ENCODE measurements at regions not wholly inside any gene's neighbourhood (a gene's known extent, or its start where the extent isn't known, plus 50 kb on each side); places are given as distances from the start of the nearest gene placed in this dataset.

DNA sequence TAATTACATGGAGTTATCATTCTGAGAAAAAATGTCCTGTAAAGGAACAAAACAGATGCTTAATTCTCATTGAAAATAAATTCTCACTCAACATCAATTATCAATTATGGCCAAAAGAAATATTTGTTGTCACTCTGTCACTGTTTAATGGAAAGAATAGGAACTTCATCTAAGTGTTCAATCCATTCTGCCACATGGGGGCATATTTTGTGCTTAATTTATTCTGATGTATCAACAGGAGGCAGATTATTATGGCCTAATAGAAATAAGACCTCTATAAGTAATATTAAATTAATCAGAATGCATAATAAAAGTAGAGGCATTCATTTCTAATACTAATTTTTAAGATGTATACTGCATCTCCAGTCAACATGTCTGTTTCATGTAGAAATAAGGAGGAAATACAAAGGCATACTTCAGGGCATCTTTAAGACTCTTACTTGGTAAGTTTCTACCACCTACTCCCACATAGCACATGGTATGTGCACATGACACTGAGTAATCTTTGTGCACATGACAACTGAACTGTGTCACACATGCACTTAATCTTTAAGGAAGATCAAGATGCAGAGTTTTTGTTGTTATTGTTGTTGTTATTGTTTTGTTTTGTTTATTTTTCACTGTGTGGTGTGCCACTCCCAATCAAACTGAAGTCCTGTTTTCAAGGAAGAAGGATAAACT, 420.4 kb upstream of the SEMA3A start:
- no peaks in the 10 kb centered on the region for H3K9me3 ChIP-seq (ENCODE audit: low read length)
- H3K4me1 ChIP-seq (ENCODE audit: insufficient read depth, low read length, poor library complexity, severe bottlenecking): no peaks in the 10 kb centered on the region
- no peak overlapping the region for H3K27ac ChIP-seq (ENCODE audit: low read depth, low read length, poor library complexity, severe bottlenecking)
- no peaks in the 10 kb centered on the region for H3K9me2 ChIP-seq (ENCODE audit: insufficient read depth, low read length)
- BruUV-seq (replicated peaks): no TSS peak
- ChIA-PET POLR2A (no interaction called here), CTCF (ENCODE audit: unreplicated experiment) (no interaction called here)
- no peak overlapping the region for H3K4me2 ChIP-seq (ENCODE audit: low read length)
- intact Hi-C loops (cut with micrococcal nuclease; ENCODE audit: unreplicated experiment): no loop called here
- H4K20me1 ChIP-seq (ENCODE audit: insufficient read depth, low read length): no peaks in the 10 kb centered on the region
- TF ChIP-seq EZH2phosphoT487 (IDR thresholded peaks at IDR 0.05; ENCODE audit: borderline replicate concordance, low read depth, low read length): no peak
- TF ChIP-seq, protein P1, sequence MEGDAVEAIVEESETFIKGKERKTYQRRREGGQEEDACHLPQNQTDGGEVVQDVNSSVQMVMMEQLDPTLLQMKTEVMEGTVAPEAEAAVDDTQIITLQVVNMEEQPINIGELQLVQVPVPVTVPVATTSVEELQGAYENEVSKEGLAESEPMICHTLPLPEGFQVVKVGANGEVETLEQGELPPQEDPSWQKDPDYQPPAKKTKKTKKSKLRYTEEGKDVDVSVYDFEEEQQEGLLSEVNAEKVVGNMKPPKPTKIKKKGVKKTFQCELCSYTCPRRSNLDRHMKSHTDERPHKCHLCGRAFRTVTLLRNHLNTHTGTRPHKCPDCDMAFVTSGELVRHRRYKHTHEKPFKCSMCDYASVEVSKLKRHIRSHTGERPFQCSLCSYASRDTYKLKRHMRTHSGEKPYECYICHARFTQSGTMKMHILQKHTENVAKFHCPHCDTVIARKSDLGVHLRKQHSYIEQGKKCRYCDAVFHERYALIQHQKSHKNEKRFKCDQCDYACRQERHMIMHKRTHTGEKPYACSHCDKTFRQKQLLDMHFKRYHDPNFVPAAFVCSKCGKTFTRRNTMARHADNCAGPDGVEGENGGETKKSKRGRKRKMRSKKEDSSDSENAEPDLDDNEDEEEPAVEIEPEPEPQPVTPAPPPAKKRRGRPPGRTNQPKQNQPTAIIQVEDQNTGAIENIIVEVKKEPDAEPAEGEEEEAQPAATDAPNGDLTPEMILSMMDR (conservative IDR thresholded peaks at IDR 0.05; ENCODE audit: low read length): 0 out of 2 replicates have a peak, but pooled peaks have one; percentile 13
- H3K4me3 ChIP-seq (ENCODE audit: low read depth, low read length, poor library complexity, severe bottlenecking): no peak overlapping the region
- DNase-seq (ENCODE audit: low spot score): no peak
- H2AFZ ChIP-seq (ENCODE audit: low read length): no peak overlapping the region
- H3K79me2 ChIP-seq (ENCODE audit: insufficient read depth, low read depth, low read length): no peaks in the 10 kb centered on the region
- H3K36me3 ChIP-seq (ENCODE audit: insufficient read depth, low read length): no peaks in the 10 kb centered on the region

DNA sequence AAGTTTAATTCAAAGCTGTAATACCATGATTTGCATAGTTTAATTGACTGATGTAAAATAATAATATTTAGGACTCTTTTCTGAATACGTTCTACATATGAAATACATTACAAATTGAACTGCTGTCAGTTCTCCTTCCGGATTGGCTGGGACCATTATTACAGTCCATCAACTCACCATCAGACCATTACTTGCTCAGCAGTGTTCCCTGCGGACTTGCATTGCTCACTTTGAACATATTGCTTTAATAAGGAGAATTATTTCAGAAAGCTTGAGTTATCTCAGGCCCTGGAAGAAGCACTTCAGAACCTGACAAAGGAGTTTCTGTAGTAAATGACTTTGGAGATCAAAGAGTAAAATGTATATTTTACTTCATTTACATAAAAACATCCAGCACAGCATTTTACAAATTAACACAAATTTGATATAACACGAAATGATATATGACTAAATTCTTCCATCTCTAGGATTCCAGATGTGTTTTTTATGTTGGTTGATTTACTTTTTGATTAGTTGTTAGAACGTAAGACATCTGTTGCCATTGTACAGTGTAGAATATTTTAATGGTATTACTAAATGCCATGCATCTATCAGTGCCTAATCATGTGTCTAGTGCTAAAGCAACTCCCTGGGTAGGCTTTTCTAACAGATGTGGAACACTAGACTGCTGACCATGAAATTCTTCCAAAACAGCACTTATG, 418.5 kb upstream of the SEMA3A start:
- TF ChIP-seq, protein P1 (conservative IDR thresholded peaks at IDR 0.05; ENCODE audit: low read length): no peak
- no peak for TF ChIP-seq EZH2phosphoT487 (IDR thresholded peaks at IDR 0.05; ENCODE audit: borderline replicate concordance, low read depth, low read length)
- no peaks in the 10 kb centered on the region for H3K36me3 ChIP-seq (ENCODE audit: insufficient read depth, low read length)
- H2AFZ ChIP-seq (ENCODE audit: low read length): no peak overlapping the region
- no peaks in the 10 kb centered on the region for H4K20me1 ChIP-seq (ENCODE audit: insufficient read depth, low read length)
- ChIA-PET POLR2A (no interaction called here), CTCF (ENCODE audit: unreplicated experiment) (no interaction called here)
- H3K4me1 ChIP-seq (ENCODE audit: insufficient read depth, low read length, poor library complexity, severe bottlenecking): no peaks in the 10 kb centered on the region
- no peaks in the 10 kb centered on the region for H3K9me3 ChIP-seq (ENCODE audit: low read length)
- no TSS peak for BruUV-seq (replicated peaks)
- H3K9me2 ChIP-seq (ENCODE audit: insufficient read depth, low read length): no peaks in the 10 kb centered on the region
- H3K4me2 ChIP-seq (ENCODE audit: low read length): no peak overlapping the region
- no peak overlapping the region for H3K4me3 ChIP-seq (ENCODE audit: low read depth, low read length, poor library complexity, severe bottlenecking)
- intact Hi-C loops (cut with micrococcal nuclease; ENCODE audit: unreplicated experiment): no loop called here
- H3K79me2 ChIP-seq (ENCODE audit: insufficient read depth, low read depth, low read length): no peaks in the 10 kb centered on the region
- no peak overlapping the region for H3K27ac ChIP-seq (ENCODE audit: low read depth, low read length, poor library complexity, severe bottlenecking)
- DNase-seq (ENCODE audit: low spot score): no peak

DNA sequence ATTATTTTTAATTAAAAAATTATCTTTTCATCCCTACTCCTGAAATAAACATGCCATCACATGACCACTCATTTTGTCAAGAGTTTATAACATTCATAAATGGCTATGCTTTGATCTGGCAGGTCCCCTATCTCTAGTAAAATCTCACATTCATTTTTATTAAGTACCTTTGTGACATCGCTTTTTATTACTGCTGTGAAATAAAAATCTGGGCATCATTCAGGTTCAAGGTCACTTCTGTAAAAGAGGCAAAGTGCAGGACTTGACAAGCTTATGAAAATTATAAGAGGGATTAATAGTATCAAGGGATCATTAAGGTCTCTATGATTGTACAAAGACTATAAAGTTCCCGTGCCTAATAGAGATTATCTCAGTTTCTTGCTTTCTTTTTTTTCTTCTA, 416.8 kb upstream of the SEMA3A start:
- CTCF ChIA-PET (ENCODE audit: unreplicated experiment): no interaction called here
- H3K4me3 ChIP-seq (ENCODE audit: low read depth, low read length, poor library complexity, severe bottlenecking): no peak overlapping the region
- no peaks in the 10 kb centered on the region for H3K79me2 ChIP-seq (ENCODE audit: insufficient read depth, low read depth, low read length)
- H2AFZ ChIP-seq (ENCODE audit: low read length): no peak overlapping the region
- H4K20me1 ChIP-seq (ENCODE audit: insufficient read depth, low read length): no peaks in the 10 kb centered on the region
- POLR2A ChIA-PET: interaction anchor here (0.6 kb wide), 1 partner anchor 13 kb away, joined by 3 read pairs; no protein-coding TSS in a partner anchor
- no peaks in the 10 kb centered on the region for H3K4me1 ChIP-seq (ENCODE audit: insufficient read depth, low read length, poor library complexity, severe bottlenecking)
- no peak overlapping the region for H3K4me2 ChIP-seq (ENCODE audit: low read length)
- BruUV-seq (replicated peaks): no TSS peak
- H3K9me2 ChIP-seq (ENCODE audit: insufficient read depth, low read length): no peaks in the 10 kb centered on the region
- intact Hi-C loops (cut with micrococcal nuclease; ENCODE audit: unreplicated experiment): no loop called here
- no peaks in the 10 kb centered on the region for H3K9me3 ChIP-seq (ENCODE audit: low read length)
- H3K36me3 ChIP-seq (ENCODE audit: insufficient read depth, low read length): no peaks in the 10 kb centered on the region
- DNase-seq (ENCODE audit: low spot score): no peak
- H3K27ac ChIP-seq (ENCODE audit: low read depth, low read length, poor library complexity, severe bottlenecking): no peak overlapping the region
- no peak for TF ChIP-seq EZH2phosphoT487 (IDR thresholded peaks at IDR 0.05; ENCODE audit: borderline replicate concordance, low read depth, low read length)
- TF ChIP-seq, protein P1 (conservative IDR thresholded peaks at IDR 0.05; ENCODE audit: low read length): no peak
